Cardiac muscle cell (in vitro differentiated cells and primary cell): ENCODE measurements at regions not wholly inside any gene's neighbourhood (a gene's known extent, or its start where the extent isn't known, plus 50 kb on each side); places are given as distances from the start of the nearest gene placed in this dataset.

Experiments used
- DNase-seq, 2 donors: peaks; one replicate each; pipeline versions ENCODE4 v3.0.0 to v3.0.0-alpha.2; 2010 to 2017; ENCODE audit warnings: low read depth in 1 of 2, low spot score in 1 of 2
- H3K27ac ChIP-seq: fragments of 200-600 bp; sonication (generic); 2 replicates; pipeline ENCODE4 v1.5.1; 2016
- H3K27me3 ChIP-seq: fragments of 200-600 bp; sonication (generic); 2 replicates; pipeline ENCODE4 v1.6.0; 2016; ENCODE audit warnings: control low read depth
- H3K36me3 ChIP-seq: fragments of 200-600 bp; sonication (generic); 2 replicates; pipeline ENCODE4 v1.5.1; 2016; ENCODE audit warnings: control low read depth
- H3K4me1 ChIP-seq: fragments of 200-600 bp; sonication (generic); 2 replicates; pipeline ENCODE4 v1.8.1; 2017; ENCODE audit warnings: low read depth, mild to moderate bottlenecking, mixed run types
- H3K4me3 ChIP-seq: fragments of 200-600 bp; sonication (generic); 2 replicates; pipeline ENCODE4 v1.5.1; 2016; ENCODE audit warnings: mild to moderate bottlenecking
- H3K9me3 ChIP-seq: fragments of 200-600 bp; sonication (generic); 2 replicates; pipeline ENCODE4 v1.5.1; 2017; ENCODE audit warnings: low read depth, mild to moderate bottlenecking, control low read depth
- TF ChIP-seq, protein P1 (sequence below): IDR thresholded peaks from 2 replicates; pipeline ENCODE4 v1.5.1; 2012; ENCODE audit warnings: low read depth, mild to moderate bottlenecking, low read length

DNA sequence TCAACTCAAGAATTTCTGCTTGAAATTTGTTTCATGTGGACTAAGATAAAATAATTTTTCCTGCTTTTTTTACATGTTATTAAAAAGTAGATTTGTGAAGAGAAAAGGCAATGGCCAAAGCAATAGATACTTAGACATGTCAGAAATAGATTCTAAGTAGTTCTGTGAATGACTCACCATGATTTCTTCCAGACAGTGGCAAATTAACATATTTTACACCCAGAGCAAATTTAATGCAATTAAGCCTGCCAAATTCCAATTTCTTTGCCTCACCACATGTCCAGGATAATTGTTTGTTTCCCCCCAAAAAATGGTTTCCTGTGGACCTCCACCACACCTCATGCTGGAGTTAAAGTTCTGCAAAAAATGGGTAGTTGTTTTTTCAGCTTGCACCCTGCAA, 651.4 kb downstream of the CETN3 start:
- TF ChIP-seq, protein P1, sequence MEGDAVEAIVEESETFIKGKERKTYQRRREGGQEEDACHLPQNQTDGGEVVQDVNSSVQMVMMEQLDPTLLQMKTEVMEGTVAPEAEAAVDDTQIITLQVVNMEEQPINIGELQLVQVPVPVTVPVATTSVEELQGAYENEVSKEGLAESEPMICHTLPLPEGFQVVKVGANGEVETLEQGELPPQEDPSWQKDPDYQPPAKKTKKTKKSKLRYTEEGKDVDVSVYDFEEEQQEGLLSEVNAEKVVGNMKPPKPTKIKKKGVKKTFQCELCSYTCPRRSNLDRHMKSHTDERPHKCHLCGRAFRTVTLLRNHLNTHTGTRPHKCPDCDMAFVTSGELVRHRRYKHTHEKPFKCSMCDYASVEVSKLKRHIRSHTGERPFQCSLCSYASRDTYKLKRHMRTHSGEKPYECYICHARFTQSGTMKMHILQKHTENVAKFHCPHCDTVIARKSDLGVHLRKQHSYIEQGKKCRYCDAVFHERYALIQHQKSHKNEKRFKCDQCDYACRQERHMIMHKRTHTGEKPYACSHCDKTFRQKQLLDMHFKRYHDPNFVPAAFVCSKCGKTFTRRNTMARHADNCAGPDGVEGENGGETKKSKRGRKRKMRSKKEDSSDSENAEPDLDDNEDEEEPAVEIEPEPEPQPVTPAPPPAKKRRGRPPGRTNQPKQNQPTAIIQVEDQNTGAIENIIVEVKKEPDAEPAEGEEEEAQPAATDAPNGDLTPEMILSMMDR = no peak
- Histone ChIP-seq H3K9me3 (no peaks in the 10 kb centered on the region), H3K4me1 (peaks cover 10% of the 10 kb centered on the region), H3K36me3 (no peaks in the 10 kb centered on the region), H3K27ac (no peak overlapping the region), H3K4me3 (no peak overlapping the region), H3K27me3 (no peaks in the 10 kb centered on the region)
- no peak for DNase-seq

DNA sequence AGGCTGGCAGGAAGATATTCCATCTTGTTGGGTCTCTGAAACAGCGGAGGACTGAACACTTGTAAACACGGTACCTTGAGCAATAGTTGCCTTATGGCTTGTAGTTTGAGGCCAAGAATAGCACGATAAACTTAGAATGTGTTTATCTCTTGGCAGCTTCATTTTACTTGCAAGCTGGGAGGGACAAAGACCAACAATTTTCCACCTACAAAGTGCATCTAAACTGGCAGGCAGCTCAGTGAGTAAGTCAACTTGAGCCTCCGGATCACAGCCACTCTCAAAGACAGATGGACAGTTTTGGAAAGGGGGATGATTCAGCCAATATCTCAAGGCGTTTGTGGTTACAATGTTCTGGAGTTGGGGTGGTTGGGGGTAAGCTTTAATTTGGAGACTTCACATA, 652.6 kb downstream of the CETN3 start:
- peaks cover 10% of the 10 kb centered on the region for H3K4me1 ChIP-seq
- DNase-seq = peak; percentile 9 to 56
- H3K9me3 ChIP-seq = no peaks in the 10 kb centered on the region
- TF ChIP-seq, protein P1 = no peak
- H3K4me3 ChIP-seq = no peak overlapping the region
- H3K27me3 ChIP-seq = no peaks in the 10 kb centered on the region
- no peaks in the 10 kb centered on the region for H3K36me3 ChIP-seq
- H3K27ac ChIP-seq = peak overlapping the region; percentile 26

DNA sequence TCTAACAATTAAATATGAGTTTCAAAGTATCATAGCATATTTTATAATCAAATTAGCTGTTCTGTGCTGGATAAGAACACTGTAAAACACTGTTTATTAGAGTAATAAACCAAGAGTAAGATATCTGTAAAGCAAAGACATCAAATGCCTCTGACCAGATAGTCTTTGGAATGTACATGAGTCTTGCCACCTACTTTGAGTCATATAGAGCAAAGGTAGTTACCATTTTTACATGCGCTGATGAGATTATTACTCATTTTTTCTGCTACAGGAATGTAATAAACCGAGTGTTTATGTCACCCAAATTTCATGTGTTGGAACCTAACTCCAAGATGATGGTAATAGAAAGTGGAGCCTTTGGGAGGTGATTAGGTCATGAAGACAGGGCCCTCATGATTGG, 654.5 kb downstream of the CETN3 start:
- no peaks in the 10 kb centered on the region for H3K27me3 ChIP-seq
- TF ChIP-seq, protein P1 = no peak
- no peak overlapping the region for H3K27ac ChIP-seq
- H3K4me1 ChIP-seq = peaks cover 10% of the 10 kb centered on the region
- H3K9me3 ChIP-seq = no peaks in the 10 kb centered on the region
- no peak for DNase-seq
- no peaks in the 10 kb centered on the region for H3K36me3 ChIP-seq
- H3K4me3 ChIP-seq = no peak overlapping the region

DNA sequence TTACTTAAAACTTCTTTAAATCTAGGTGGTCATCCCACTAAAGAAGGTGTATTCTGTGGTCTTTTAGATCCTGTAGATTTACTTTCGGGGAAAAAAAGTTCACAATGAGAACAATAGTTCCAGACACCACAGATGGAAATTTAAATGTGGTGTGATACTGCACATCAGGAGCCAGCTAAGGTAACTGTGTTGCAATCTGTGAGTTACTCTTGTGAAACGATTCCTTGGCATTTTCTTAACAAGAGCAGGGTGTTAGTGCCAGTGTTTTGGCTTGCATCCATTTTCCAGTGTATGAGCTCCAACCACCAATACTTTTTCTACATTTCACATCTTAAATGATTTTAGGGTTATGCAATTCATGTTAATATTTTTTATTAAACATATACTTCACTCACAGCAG, 674.5 kb downstream of the CETN3 start:
- TF ChIP-seq, protein P1 = no peak
- Histone ChIP-seq H3K36me3 (no peaks in the 10 kb centered on the region), H3K27me3 (no peaks in the 10 kb centered on the region), H3K4me1 (no peaks in the 10 kb centered on the region), H3K9me3 (no peaks in the 10 kb centered on the region), H3K4me3 (no peak overlapping the region), H3K27ac (no peak overlapping the region)
- peak in 1 of 2 donors; percentile 60 for DNase-seq

DNA sequence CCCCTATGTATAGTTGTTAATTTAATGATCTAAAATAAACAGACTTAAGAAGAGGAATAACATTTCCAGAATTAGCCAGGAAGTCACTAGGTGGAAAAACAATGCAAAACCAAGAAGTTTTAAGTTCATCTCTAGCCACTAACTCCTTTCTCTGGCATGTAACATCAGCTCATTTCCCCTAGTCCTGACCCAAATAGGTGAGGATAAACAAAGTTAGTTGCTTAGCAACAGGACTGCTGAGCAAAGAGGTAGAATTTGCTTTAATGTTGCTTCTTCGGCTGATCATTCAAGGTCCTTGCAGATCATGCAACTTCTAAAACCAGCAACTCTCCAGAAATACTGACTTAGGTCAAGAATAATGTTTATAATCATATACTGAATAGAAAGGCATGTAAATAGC, 675.8 kb downstream of the CETN3 start:
- no peaks in the 10 kb centered on the region for H3K36me3 ChIP-seq
- no peak overlapping the region for H3K27ac ChIP-seq
- H3K4me1 ChIP-seq = no peaks in the 10 kb centered on the region
- TF ChIP-seq, protein P1 = no peak
- no peaks in the 10 kb centered on the region for H3K27me3 ChIP-seq
- H3K9me3 ChIP-seq = no peaks in the 10 kb centered on the region
- no peak for DNase-seq
- H3K4me3 ChIP-seq = no peak overlapping the region
